ENCODE measurements at regions not wholly inside any gene's neighbourhood (a gene's known extent, or its start where the extent isn't known, plus 50 kb on each side); places are given as distances from the start of the nearest gene placed in this dataset.

DNA sequence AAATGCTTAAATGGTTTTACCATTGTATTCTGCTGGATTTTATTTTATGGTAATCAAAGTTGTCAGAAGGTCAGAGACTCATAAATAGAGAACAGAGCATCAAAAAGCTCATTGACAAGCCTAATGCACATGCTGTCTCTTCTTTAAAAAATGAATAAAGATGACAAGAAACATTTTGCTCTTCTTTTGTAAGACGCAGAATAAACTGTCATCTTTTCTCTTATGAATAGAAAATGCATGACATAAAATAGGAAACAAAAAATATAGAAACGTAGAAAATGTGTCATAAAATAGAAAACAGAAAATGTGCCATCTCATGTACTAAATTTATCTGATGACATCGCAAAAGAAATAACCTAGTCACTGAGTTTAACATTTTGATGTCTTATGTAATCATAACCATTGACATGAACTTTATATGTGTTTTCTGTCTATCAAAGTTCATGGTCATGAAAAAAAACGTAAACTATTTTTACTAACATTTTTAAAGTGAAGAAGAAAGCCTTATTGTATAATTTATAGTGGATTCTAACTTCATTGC is 484.1 kb downstream of the TRIML1 start:
- Histone ChIP-seq H3K4me1 (ENCODE audit: insufficient read depth, low read length) (no peaks in the 10 kb centered on the region), H3K9ac (ENCODE audit: low read length) (no peak overlapping the region), H3K27me3 (ENCODE audit: low read length) (no peaks in the 10 kb centered on the region), H3K79me2 (ENCODE audit: low read length) (no peaks in the 10 kb centered on the region), H3K4me2 (ENCODE audit: low read length) (no peak overlapping the region), H3K9me2 (replicated peaks; ENCODE audit: low read length) (no peaks in the 10 kb centered on the region), H3F3A (ENCODE audit: low read length, unreplicated experiment) (no peaks in the 10 kb centered on the region), H3K27ac (ENCODE audit: low read length) (no peak overlapping the region), H3K36me3 (ENCODE audit: low read depth, low read length) (no peaks in the 10 kb centered on the region), H2AFZ (ENCODE audit: low read length) (no peak overlapping the region), H3K9me3 (ENCODE audit: low read length) (no peaks in the 10 kb centered on the region), H4K20me1 (ENCODE audit: low read length) (no peaks in the 10 kb centered on the region), H3K4me3 (ENCODE audit: low read length) (no peak overlapping the region)
- POLR2A ChIA-PET (ENCODE audit: unreplicated experiment), result interaction anchor here (0.7 kb wide), 1 partner anchor 234 kb away, joined by 6 read pairs; no protein-coding TSS in a partner anchor
- intact Hi-C loops (cut with micrococcal nuclease), result no loop called here
- DNase-seq (no peak), ATAC-seq (no peak)
- no TSS peak for BruUV-seq (replicated peaks)
- CTCF ChIA-PET, result no interaction called here
- TF ChIP-seq EZH2 (IDR thresholded peaks at IDR 0.05; ENCODE audit: low read length, unreplicated experiment) (no peak), EZH2phosphoT487 (IDR thresholded peaks at IDR 0.05; ENCODE audit: borderline replicate concordance, low read length) (no peak), CTCF (conservative IDR thresholded peaks at IDR 0.05; ENCODE audit: low read depth, low read length) (no peak)

GRCh38 chr4:188624370-188624769 is 485.1 kb downstream of the TRIML1 start:
- Histone ChIP-seq H3K9me3 (ENCODE audit: low read length) (no peaks in the 10 kb centered on the region), H3K79me2 (ENCODE audit: low read length) (no peaks in the 10 kb centered on the region), H3K4me3 (ENCODE audit: low read length) (no peak overlapping the region), H3K27ac (ENCODE audit: low read length) (no peak overlapping the region), H3K9ac (ENCODE audit: low read length) (no peak overlapping the region), H3F3A (ENCODE audit: low read length, unreplicated experiment) (no peaks in the 10 kb centered on the region), H3K27me3 (ENCODE audit: low read length) (no peaks in the 10 kb centered on the region), H4K20me1 (ENCODE audit: low read length) (no peaks in the 10 kb centered on the region), H3K4me2 (ENCODE audit: low read length) (no peak overlapping the region), H3K9me2 (replicated peaks; ENCODE audit: low read length) (no peaks in the 10 kb centered on the region), H3K4me1 (ENCODE audit: insufficient read depth, low read length) (no peaks in the 10 kb centered on the region), H3K36me3 (ENCODE audit: low read depth, low read length) (no peaks in the 10 kb centered on the region), H2AFZ (ENCODE audit: low read length) (no peak overlapping the region)
- no peak for DNase-seq
- no TSS peak for BruUV-seq (replicated peaks)
- intact Hi-C loops (cut with micrococcal nuclease), result no loop called here
- CTCF ChIA-PET, result no interaction called here
- POLR2A ChIA-PET (ENCODE audit: unreplicated experiment), result interaction anchor here (0.7 kb wide), 1 partner anchor 235 kb away, joined by 6 read pairs; no protein-coding TSS in a partner anchor
- no peak for TF ChIP-seq EZH2 (IDR thresholded peaks at IDR 0.05; ENCODE audit: low read length, unreplicated experiment)
- TF ChIP-seq EZH2phosphoT487 (IDR thresholded peaks at IDR 0.05; ENCODE audit: borderline replicate concordance, low read length), result no peak
- no peak for TF ChIP-seq CTCF (conservative IDR thresholded peaks at IDR 0.05; ENCODE audit: low read depth, low read length)
- no peak for ATAC-seq

- BruUV-seq (replicated peaks), result no TSS peak
- H3K9ac ChIP-seq (ENCODE audit: low read length), result no peak overlapping the region
- CTCF ChIA-PET, result no interaction called here
- intact Hi-C loops (cut with micrococcal nuclease), result no loop called here
- H3K9me2 ChIP-seq (replicated peaks; ENCODE audit: low read length), result no peaks in the 10 kb centered on the region
- no peaks in the 10 kb centered on the region for H3K36me3 ChIP-seq (ENCODE audit: low read depth, low read length)
- DNase-seq (no peak), ATAC-seq (no peak)
- no peaks in the 10 kb centered on the region for H3K9me3 ChIP-seq (ENCODE audit: low read length)
- H3K4me2 ChIP-seq (ENCODE audit: low read length), result no peak overlapping the region
- H3K27ac ChIP-seq (ENCODE audit: low read length), result no peak overlapping the region
- H3F3A ChIP-seq (ENCODE audit: low read length, unreplicated experiment), result no peaks in the 10 kb centered on the region
- no peak overlapping the region for H3K4me3 ChIP-seq (ENCODE audit: low read length)
- POLR2A ChIA-PET (ENCODE audit: unreplicated experiment), result no interaction called here
- no peaks in the 10 kb centered on the region for H4K20me1 ChIP-seq (ENCODE audit: low read length)
- H2AFZ ChIP-seq (ENCODE audit: low read length), result no peak overlapping the region
- no peaks in the 10 kb centered on the region for H3K27me3 ChIP-seq (ENCODE audit: low read length)
- H3K4me1 ChIP-seq (ENCODE audit: insufficient read depth, low read length), result no peaks in the 10 kb centered on the region
- H3K79me2 ChIP-seq (ENCODE audit: low read length), result no peaks in the 10 kb centered on the region
- TF ChIP-seq EZH2phosphoT487 (IDR thresholded peaks at IDR 0.05; ENCODE audit: borderline replicate concordance, low read length) (no peak), EZH2 (IDR thresholded peaks at IDR 0.05; ENCODE audit: low read length, unreplicated experiment) (no peak), CTCF (conservative IDR thresholded peaks at IDR 0.05; ENCODE audit: low read depth, low read length) (no peak)
Measured at GRCh38 chr4:188627892-188628291, 488.7 kb downstream of the TRIML1 start.

Measured in PC-3 (cell line).